CD4-positive, CD25-positive, alpha-beta regulatory T cell (primary cell): ENCODE measurements at regions not wholly inside any gene's neighbourhood (a gene's known extent, or its start where the extent isn't known, plus 50 kb on each side); places are given as distances from the start of the nearest gene placed in this dataset.

Experiments used
- ATAC-seq, 2 donors: fragments of 150-1000 bp; cut with Tn5 transposase; one replicate each; pipeline ENCODE4 v1.10.0; 2021; ENCODE audit warnings: low read depth in 2 of 2, moderate number of reproducible peaks in 2 of 2, moderate library complexity in 1 of 2
- DNase-seq, 3 donors: peaks; one replicate each; pipeline versions ENCODE4 v3.0.0 to v3.0.0-alpha.2; 2012 to 2022; ENCODE audit warnings: mixed read lengths in 1 of 3
- H3K27ac ChIP-seq: one replicate; pipeline ENCODE4 v1.7.0; 2013; ENCODE audit warnings: mild to moderate bottlenecking, low read length; ENCODE audit not compliant: insufficient read depth, poor library complexity, severe bottlenecking
- H3K27me3 ChIP-seq: one replicate; pipeline ENCODE4 v1.7.0; 2013; ENCODE audit warnings: low read length; ENCODE audit not compliant: control insufficient read depth, insufficient read depth
- H3K36me3 ChIP-seq: one replicate; pipeline ENCODE4 v1.7.0; 2013; ENCODE audit warnings: mild to moderate bottlenecking, low read length, moderate library complexity; ENCODE audit not compliant: control insufficient read depth, insufficient read depth
- H3K4me1 ChIP-seq: 2 replicates; pipeline ENCODE4 v1.7.0; 2013; ENCODE audit warnings: mild to moderate bottlenecking, low read length; ENCODE audit not compliant: insufficient read depth, control insufficient read depth, poor library complexity, severe bottlenecking
- H3K4me3 ChIP-seq: one replicate; pipeline ENCODE4 v1.7.0; 2013; ENCODE audit warnings: low read depth, mild to moderate bottlenecking, low read length, moderate library complexity
- H3K9me3 ChIP-seq, 2 experiments: 1 replicate in 1 of 2; 2 replicates in 1 of 2; pipeline ENCODE4 v1.7.0; 2013; ENCODE audit warnings: low read length in 2 of 2, mild to moderate bottlenecking in 1 of 2, moderate library complexity in 1 of 2; ENCODE audit not compliant: control insufficient read depth in 2 of 2
- H3K27ac Mint-ChIP-seq, 3 donors: one replicate each; pipeline ENCODE4 v1.8.0; 2020 to 2022; ENCODE audit warnings: mild to moderate bottlenecking in 3 of 3, mixed read lengths in 3 of 3, moderate library complexity in 2 of 3
- H3K27me3 Mint-ChIP-seq: one replicate; pipeline ENCODE4 v1.8.0; 2022; ENCODE audit warnings: mild to moderate bottlenecking, mixed read lengths
- H3K36me3 Mint-ChIP-seq: one replicate; pipeline ENCODE4 v1.8.0; 2020; ENCODE audit warnings: mixed read lengths
- H3K4me1 Mint-ChIP-seq, 4 donors: one replicate each; pipeline ENCODE4 v1.8.0; 2020 to 2022; ENCODE audit warnings: mixed read lengths in 4 of 4, mild to moderate bottlenecking in 1 of 4
- H3K4me3 Mint-ChIP-seq, 4 donors: one replicate each; pipeline ENCODE4 v1.8.0; 2020 to 2022; ENCODE audit warnings: mild to moderate bottlenecking in 4 of 4, mixed read lengths in 4 of 4, moderate library complexity in 3 of 4
- H3K9me3 Mint-ChIP-seq, 7 donors: one replicate each; pipeline ENCODE4 v1.8.0; 2020 to 2022; ENCODE audit warnings: mixed read lengths in 7 of 7, mild to moderate bottlenecking in 3 of 7, moderate library complexity in 2 of 7

GRCh38 chr7:118352867-118353453 is 128.5 kb downstream of the ANKRD7 start:
- H3K36me3 Mint-ChIP-seq, result no peaks in the 10 kb centered on the region
- H3K4me3 Mint-ChIP-seq, result no peak overlapping the region
- no peaks in the 10 kb centered on the region for H3K27me3 Mint-ChIP-seq
- H3K27ac ChIP-seq, result no peak overlapping the region
- H3K9me3 Mint-ChIP-seq, result peaks cover 0 to 4% (median 0%) of the 10 kb centered on the region in 7 donors
- H3K27me3 ChIP-seq, result no peaks in the 10 kb centered on the region
- ATAC-seq, result no peak
- no peaks in the 10 kb centered on the region for H3K36me3 ChIP-seq
- no peak overlapping the region for H3K4me3 ChIP-seq
- no peaks in the 10 kb centered on the region for H3K4me1 ChIP-seq
- no peaks in the 10 kb centered on the region for H3K9me3 ChIP-seq
- DNase-seq, result no peak
- no peaks in the 10 kb centered on the region for H3K4me1 Mint-ChIP-seq
- H3K27ac Mint-ChIP-seq, result no peak overlapping the region

- Mint-ChIP-seq H3K4me3 (no peak overlapping the region), H3K4me1 (no peaks in the 10 kb centered on the region), H3K27ac (no peak overlapping the region), H3K9me3 (peaks cover 0 to 8% (median 2%) of the 10 kb centered on the region in 7 donors), H3K36me3 (no peaks in the 10 kb centered on the region), H3K27me3 (no peaks in the 10 kb centered on the region)
- no peaks in the 10 kb centered on the region for H3K4me1 ChIP-seq
- ATAC-seq (no peak), DNase-seq (no peak)
- H3K9me3 ChIP-seq, result no peaks in the 10 kb centered on the region
- H3K36me3 ChIP-seq, result no peaks in the 10 kb centered on the region
- H3K27me3 ChIP-seq, result no peaks in the 10 kb centered on the region
- no peak overlapping the region for H3K4me3 ChIP-seq
- H3K27ac ChIP-seq, result no peak overlapping the region
These were observed 141.9 kb downstream of the ANKRD7 start for GRCh38 chr7:118366363-118366762.

- Histone ChIP-seq H3K27ac (no peak overlapping the region), H3K4me1 (no peaks in the 10 kb centered on the region), H3K27me3 (no peaks in the 10 kb centered on the region), H3K36me3 (no peaks in the 10 kb centered on the region), H3K9me3 (no peaks in the 10 kb centered on the region), H3K4me3 (no peak overlapping the region)
- no peak overlapping the region for H3K4me3 Mint-ChIP-seq
- H3K9me3 Mint-ChIP-seq, result peaks cover 0 to 4% (median 3%) of the 10 kb centered on the region in 7 donors
- no peaks in the 10 kb centered on the region for H3K36me3 Mint-ChIP-seq
- no peaks in the 10 kb centered on the region for H3K27me3 Mint-ChIP-seq
- H3K4me1 Mint-ChIP-seq, result peaks cover 0 to 3% (median 0%) of the 10 kb centered on the region in 4 donors
- no peak overlapping the region for H3K27ac Mint-ChIP-seq
- ATAC-seq (no peak), DNase-seq (no peak)
These were observed 144.5 kb downstream of the ANKRD7 start for GRCh38 chr7:118368958-118369357.

- Mint-ChIP-seq H3K4me3 (no peak overlapping the region), H3K27me3 (no peaks in the 10 kb centered on the region), H3K9me3 (peaks cover 0 to 6% (median 3%) of the 10 kb centered on the region in 7 donors), H3K27ac (no peak overlapping the region), H3K36me3 (no peaks in the 10 kb centered on the region), H3K4me1 (peaks cover 0 to 3% (median 0%) of the 10 kb centered on the region in 4 donors)
- Histone ChIP-seq H3K27ac (no peak overlapping the region), H3K36me3 (no peaks in the 10 kb centered on the region), H3K4me1 (no peaks in the 10 kb centered on the region), H3K27me3 (no peaks in the 10 kb centered on the region), H3K4me3 (no peak overlapping the region), H3K9me3 (no peaks in the 10 kb centered on the region)
- no peak for DNase-seq
- no peak for ATAC-seq
These were observed 145.5 kb downstream of the ANKRD7 start for GRCh38 chr7:118369987-118370386.

- no peak for ATAC-seq
These were observed 148.0 kb downstream of the ANKRD7 start for GRCh38 chr7:118372530-118372929.

GRCh38 chr7:118389629-118390028 is 165.1 kb downstream of the ANKRD7 start:
- Mint-ChIP-seq H3K4me3 (no peak overlapping the region), H3K27ac (no peak overlapping the region), H3K9me3 (peaks cover 0 to 2% (median 0%) of the 10 kb centered on the region in 7 donors), H3K36me3 (no peaks in the 10 kb centered on the region), H3K4me1 (no peaks in the 10 kb centered on the region), H3K27me3 (no peaks in the 10 kb centered on the region)
- no peaks in the 10 kb centered on the region for H3K27me3 ChIP-seq
- no peaks in the 10 kb centered on the region for H3K36me3 ChIP-seq
- ATAC-seq (no peak), DNase-seq (no peak)
- H3K9me3 ChIP-seq, result no peaks in the 10 kb centered on the region
- no peak overlapping the region for H3K4me3 ChIP-seq
- H3K27ac ChIP-seq, result no peak overlapping the region
- H3K4me1 ChIP-seq, result no peaks in the 10 kb centered on the region

More at GRCh38 chr7:118372530-118372929, 148.0 kb downstream of the ANKRD7 start:
- Histone ChIP-seq H3K27me3 (no peaks in the 10 kb centered on the region), H3K4me3 (no peak overlapping the region), H3K36me3 (no peaks in the 10 kb centered on the region), H3K9me3 (no peaks in the 10 kb centered on the region), H3K4me1 (no peaks in the 10 kb centered on the region), H3K27ac (no peak overlapping the region)
- no peak for DNase-seq
- H3K27me3 Mint-ChIP-seq, result no peaks in the 10 kb centered on the region
- no peak overlapping the region for H3K4me3 Mint-ChIP-seq
- no peak overlapping the region for H3K27ac Mint-ChIP-seq
- peaks cover 0 to 6% (median 3%) of the 10 kb centered on the region in 7 donors for H3K9me3 Mint-ChIP-seq
- no peaks in the 10 kb centered on the region for H3K36me3 Mint-ChIP-seq
- H3K4me1 Mint-ChIP-seq, result peaks cover 0 to 3% (median 0%) of the 10 kb centered on the region in 4 donors

GRCh38 chr7:118404211-118404610 is 179.7 kb downstream of the ANKRD7 start:
- ATAC-seq, result no peak
- H3K36me3 Mint-ChIP-seq, result no peaks in the 10 kb centered on the region
- no peaks in the 10 kb centered on the region for H3K4me1 Mint-ChIP-seq
- H3K27ac Mint-ChIP-seq, result no peak overlapping the region
- H3K4me3 Mint-ChIP-seq, result no peak overlapping the region
- Histone ChIP-seq H3K4me3 (no peak overlapping the region), H3K36me3 (no peaks in the 10 kb centered on the region), H3K4me1 (no peaks in the 10 kb centered on the region), H3K27me3 (no peaks in the 10 kb centered on the region), H3K9me3 (no peaks in the 10 kb centered on the region), H3K27ac (no peak overlapping the region)
- peaks cover 0 to 8% (median 4%) of the 10 kb centered on the region in 7 donors for H3K9me3 Mint-ChIP-seq
- DNase-seq, result no peak
- H3K27me3 Mint-ChIP-seq, result no peaks in the 10 kb centered on the region

GRCh38 chr7:118418433-118418832 is 193.9 kb downstream of the ANKRD7 start:
- no peak overlapping the region for H3K27ac ChIP-seq
- Mint-ChIP-seq H3K36me3 (no peaks in the 10 kb centered on the region), H3K27ac (no peak overlapping the region), H3K4me1 (no peaks in the 10 kb centered on the region), H3K9me3 (peaks cover 0 to 9% (median 3%) of the 10 kb centered on the region in 7 donors), H3K4me3 (no peak overlapping the region), H3K27me3 (no peaks in the 10 kb centered on the region)
- no peak overlapping the region for H3K4me3 ChIP-seq
- H3K27me3 ChIP-seq, result no peaks in the 10 kb centered on the region
- H3K36me3 ChIP-seq, result no peaks in the 10 kb centered on the region
- no peaks in the 10 kb centered on the region for H3K9me3 ChIP-seq
- H3K4me1 ChIP-seq, result no peaks in the 10 kb centered on the region
- ATAC-seq, result no peak
- no peak for DNase-seq
